ENCODE measurements at regions not wholly inside any gene's neighbourhood (a gene's known extent, or its start where the extent isn't known, plus 50 kb on each side); places are given as distances from the start of the nearest gene placed in this dataset.

GRCh38 chr4:116438981-116439729, 646.2 kb downstream of the TRAM1L1 start:
- TF ChIP-seq CTCF (IDR thresholded peaks at IDR 0.05), result no peak
- no peak for TF ChIP-seq POLR2A (IDR thresholded peaks at IDR 0.05)
